ENCODE measurements at regions not wholly inside any gene's neighbourhood (a gene's known extent, or its start where the extent isn't known, plus 50 kb on each side); places are given as distances from the start of the nearest gene placed in this dataset.

DNA sequence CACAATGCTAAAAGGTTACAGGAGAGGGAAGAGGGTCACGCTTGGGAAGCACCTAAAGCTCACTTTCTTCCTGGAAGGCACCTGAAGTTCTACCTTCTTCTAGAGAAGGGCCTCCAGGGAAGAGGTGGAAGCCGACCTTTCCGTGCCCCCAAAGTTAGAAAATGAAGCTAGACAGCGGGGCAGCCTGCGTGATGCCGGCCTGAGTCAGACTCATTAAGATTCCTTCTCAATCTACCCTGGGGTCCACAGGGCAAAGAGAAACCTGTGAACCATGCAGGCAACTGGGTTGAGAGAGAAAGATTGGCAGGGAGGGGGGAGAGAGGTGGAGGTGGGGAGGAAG lies 54.8 kb upstream of the CCDC167 start:
- Histone ChIP-seq H3K9ac (ENCODE audit: low read length) (no peak overlapping the region), H3K27me3 (ENCODE audit: insufficient read depth, low read length) (0 out of 2 replicates have a peak, but pooled peaks cover 3% of the 10 kb centered on the region)
- TF ChIP-seq, protein P1, sequence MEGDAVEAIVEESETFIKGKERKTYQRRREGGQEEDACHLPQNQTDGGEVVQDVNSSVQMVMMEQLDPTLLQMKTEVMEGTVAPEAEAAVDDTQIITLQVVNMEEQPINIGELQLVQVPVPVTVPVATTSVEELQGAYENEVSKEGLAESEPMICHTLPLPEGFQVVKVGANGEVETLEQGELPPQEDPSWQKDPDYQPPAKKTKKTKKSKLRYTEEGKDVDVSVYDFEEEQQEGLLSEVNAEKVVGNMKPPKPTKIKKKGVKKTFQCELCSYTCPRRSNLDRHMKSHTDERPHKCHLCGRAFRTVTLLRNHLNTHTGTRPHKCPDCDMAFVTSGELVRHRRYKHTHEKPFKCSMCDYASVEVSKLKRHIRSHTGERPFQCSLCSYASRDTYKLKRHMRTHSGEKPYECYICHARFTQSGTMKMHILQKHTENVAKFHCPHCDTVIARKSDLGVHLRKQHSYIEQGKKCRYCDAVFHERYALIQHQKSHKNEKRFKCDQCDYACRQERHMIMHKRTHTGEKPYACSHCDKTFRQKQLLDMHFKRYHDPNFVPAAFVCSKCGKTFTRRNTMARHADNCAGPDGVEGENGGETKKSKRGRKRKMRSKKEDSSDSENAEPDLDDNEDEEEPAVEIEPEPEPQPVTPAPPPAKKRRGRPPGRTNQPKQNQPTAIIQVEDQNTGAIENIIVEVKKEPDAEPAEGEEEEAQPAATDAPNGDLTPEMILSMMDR (IDR thresholded peaks at IDR 0.05; ENCODE audit: low read length), result no peak
- no peak for TF ChIP-seq EZH2 (IDR thresholded peaks at IDR 0.05; ENCODE audit: borderline replicate concordance, low read length)

DNA sequence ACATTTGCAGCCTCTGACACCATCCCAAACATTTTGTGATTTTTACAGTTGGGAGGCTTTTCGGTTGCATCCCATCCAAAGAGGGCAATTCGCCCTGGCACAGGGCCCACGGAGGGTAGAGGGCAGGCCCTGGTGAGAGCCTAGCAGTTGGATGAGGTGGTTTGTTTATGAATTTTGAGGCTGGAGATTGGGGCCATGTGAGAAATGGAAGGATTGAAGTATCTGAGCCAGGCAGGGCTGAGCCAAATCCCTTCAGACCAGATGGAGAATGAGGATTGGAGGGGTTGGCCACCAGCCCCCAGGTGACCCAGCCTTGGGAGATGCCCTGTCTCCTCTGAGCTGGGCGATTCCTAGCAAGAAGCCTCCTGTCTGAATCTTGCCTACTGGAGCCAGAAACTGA lies 52.6 kb upstream of the CCDC167 start:
- Histone ChIP-seq H3K27me3 (ENCODE audit: insufficient read depth, low read length) (0 out of 2 replicates have a peak, but pooled peaks cover 3% of the 10 kb centered on the region), H3K4me3 (ENCODE audit: low read depth, low read length, poor library complexity, severe bottlenecking) (no peak overlapping the region), H3K36me3 (ENCODE audit: insufficient read depth, low read length) (no peaks in the 10 kb centered on the region), H3K9ac (ENCODE audit: low read length) (no peak overlapping the region), H2AFZ (ENCODE audit: low read length) (no peak overlapping the region), H3K9me3 (ENCODE audit: low read length) (no peaks in the 10 kb centered on the region), H3F3A (ENCODE audit: insufficient read depth, low read length) (no peaks in the 10 kb centered on the region), H3K79me2 (ENCODE audit: insufficient read depth, low read length) (no peaks in the 10 kb centered on the region), H3K9me2 (ENCODE audit: low read depth, low read length) (no peaks in the 10 kb centered on the region), H3K27ac (ENCODE audit: low read depth, low read length, poor library complexity, severe bottlenecking) (no peak overlapping the region), H3K4me2 (ENCODE audit: low read length) (no peak overlapping the region), H3K4me1 (ENCODE audit: insufficient read depth, low read length, severe bottlenecking) (no peaks in the 10 kb centered on the region), H4K20me1 (ENCODE audit: insufficient read depth, low read length) (no peaks in the 10 kb centered on the region)
- TF ChIP-seq, protein P1 (IDR thresholded peaks at IDR 0.05; ENCODE audit: low read length), result no peak
- TF ChIP-seq EZH2 (IDR thresholded peaks at IDR 0.05; ENCODE audit: borderline replicate concordance, low read length), result no peak

More for the DNA sequence above, 54.8 kb upstream of the CCDC167 start:
- no peak overlapping the region for H3K4me3 ChIP-seq (ENCODE audit: low read depth, low read length, poor library complexity, severe bottlenecking)
- H3K36me3 ChIP-seq (ENCODE audit: insufficient read depth, low read length), result no peaks in the 10 kb centered on the region
- no peaks in the 10 kb centered on the region for H3F3A ChIP-seq (ENCODE audit: insufficient read depth, low read length)
- H3K79me2 ChIP-seq (ENCODE audit: insufficient read depth, low read length), result no peaks in the 10 kb centered on the region
- no peak overlapping the region for H3K27ac ChIP-seq (ENCODE audit: low read depth, low read length, poor library complexity, severe bottlenecking)
- H4K20me1 ChIP-seq (ENCODE audit: insufficient read depth, low read length), result no peaks in the 10 kb centered on the region
- H3K9me2 ChIP-seq (ENCODE audit: low read depth, low read length), result no peaks in the 10 kb centered on the region
- no peak overlapping the region for H3K4me2 ChIP-seq (ENCODE audit: low read length)
- H2AFZ ChIP-seq (ENCODE audit: low read length), result no peak overlapping the region
- H3K9me3 ChIP-seq (ENCODE audit: low read length), result no peaks in the 10 kb centered on the region
- no peaks in the 10 kb centered on the region for H3K4me1 ChIP-seq (ENCODE audit: insufficient read depth, low read length, severe bottlenecking)

DNA sequence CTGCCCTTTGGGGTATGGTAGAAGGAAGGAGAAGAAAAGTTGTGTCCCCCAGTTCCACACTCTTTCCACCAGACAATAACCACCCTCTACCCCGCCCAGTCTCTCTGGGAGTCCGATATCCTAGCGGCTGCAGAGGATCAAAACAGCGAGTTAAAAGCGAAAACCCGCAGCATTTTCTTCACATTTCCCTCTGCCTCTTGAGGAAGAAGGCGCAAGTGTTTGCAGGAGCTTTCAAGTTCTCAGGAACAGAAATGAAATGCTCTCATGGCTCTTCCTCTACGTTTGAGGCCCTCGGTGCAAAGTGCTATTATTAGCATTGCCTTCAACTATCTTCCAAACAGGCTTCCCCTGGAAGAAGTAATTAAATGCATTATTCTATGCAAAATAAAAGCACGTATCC lies 52.2 kb upstream of the CCDC167 start:
- Histone ChIP-seq H3K9me3 (ENCODE audit: low read length) (no peaks in the 10 kb centered on the region), H3K9me2 (ENCODE audit: low read depth, low read length) (no peaks in the 10 kb centered on the region), H3K4me1 (ENCODE audit: insufficient read depth, low read length, severe bottlenecking) (no peaks in the 10 kb centered on the region), H3K4me3 (ENCODE audit: low read depth, low read length, poor library complexity, severe bottlenecking) (no peak overlapping the region), H2AFZ (ENCODE audit: low read length) (no peak overlapping the region), H3K27ac (ENCODE audit: low read depth, low read length, poor library complexity, severe bottlenecking) (no peak overlapping the region), H3K9ac (ENCODE audit: low read length) (no peak overlapping the region), H3K4me2 (ENCODE audit: low read length) (no peak overlapping the region), H3K36me3 (ENCODE audit: insufficient read depth, low read length) (no peaks in the 10 kb centered on the region), H3K27me3 (ENCODE audit: insufficient read depth, low read length) (0 out of 2 replicates have a peak, but pooled peaks cover 2% of the 10 kb centered on the region), H3K79me2 (ENCODE audit: insufficient read depth, low read length) (no peaks in the 10 kb centered on the region), H4K20me1 (ENCODE audit: insufficient read depth, low read length) (no peaks in the 10 kb centered on the region), H3F3A (ENCODE audit: insufficient read depth, low read length) (no peaks in the 10 kb centered on the region)
- TF ChIP-seq, protein P1 (IDR thresholded peaks at IDR 0.05; ENCODE audit: low read length), result no peak
- TF ChIP-seq EZH2 (IDR thresholded peaks at IDR 0.05; ENCODE audit: borderline replicate concordance, low read length), result no peak
